ENCODE measurements at regions not wholly inside any gene's neighbourhood (a gene's known extent, or its start where the extent isn't known, plus 50 kb on each side); places are given as distances from the start of the nearest gene placed in this dataset.

DNA sequence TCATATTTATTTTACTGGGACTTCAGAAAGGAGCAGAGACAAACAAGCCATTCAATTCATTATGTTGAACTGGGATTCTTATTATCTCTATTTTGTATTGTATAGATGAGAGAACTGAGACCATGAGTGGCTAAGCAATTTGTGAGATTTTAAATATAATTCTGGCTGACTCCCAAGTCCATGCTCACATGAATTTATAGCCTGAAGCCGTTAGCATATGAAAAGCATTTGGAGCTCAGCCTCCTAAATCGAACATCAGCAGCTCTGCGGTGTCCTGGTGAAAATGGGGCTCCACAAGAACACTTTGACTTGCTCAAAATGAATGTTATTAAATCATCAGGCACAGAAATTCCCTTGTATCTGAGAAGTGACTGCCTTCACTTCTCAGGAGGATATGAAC lies 96.8 kb upstream of the DPT start (continued):
- TF ChIP-seq, protein P1, sequence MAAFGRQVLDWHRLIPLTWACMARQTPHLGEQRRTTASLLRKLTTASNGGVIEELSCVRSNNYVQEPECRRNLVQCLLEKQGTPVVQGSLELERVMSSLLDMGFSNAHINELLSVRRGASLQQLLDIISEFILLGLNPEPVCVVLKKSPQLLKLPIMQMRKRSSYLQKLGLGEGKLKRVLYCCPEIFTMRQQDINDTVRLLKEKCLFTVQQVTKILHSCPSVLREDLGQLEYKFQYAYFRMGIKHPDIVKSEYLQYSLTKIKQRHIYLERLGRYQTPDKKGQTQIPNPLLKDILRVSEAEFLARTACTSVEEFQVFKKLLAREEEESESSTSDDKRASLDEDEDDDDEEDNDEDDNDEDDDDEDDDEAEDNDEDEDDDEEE (CRISPR knock-in tag; IDR thresholded peaks at IDR 0.05) = no peak

DNA sequence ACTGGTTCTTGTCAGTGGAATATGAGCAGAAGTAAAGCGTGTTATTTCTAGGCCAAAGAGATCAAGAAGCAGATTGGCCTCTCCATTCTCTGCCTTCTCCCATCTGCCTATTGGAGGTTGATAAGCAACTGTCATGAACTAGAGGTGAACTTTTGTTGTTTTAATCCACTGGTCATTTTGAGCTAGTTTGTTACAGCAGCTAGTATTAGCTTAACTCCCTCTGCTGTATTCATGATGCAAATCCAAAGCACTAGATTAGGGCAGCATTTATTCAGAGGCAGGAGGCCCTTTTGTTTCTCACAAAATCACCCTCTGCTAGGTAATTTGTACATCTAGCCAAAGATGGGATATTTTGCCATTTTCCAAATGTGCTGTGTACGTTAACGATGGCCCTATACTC lies 97.3 kb upstream of the DPT start:
- 100% methylated on average over 3 of the region's 3 CpGs for WGBS (ENCODE audit: low lambda C conversion rate)
- no peak for DNase-seq (ENCODE audit: low spot score)
- ChIA-PET CTCF (ENCODE audit: low intra/inter-chr PET ratio, low total read pairs) (no interaction called here), POLR2A (no interaction called here)
- H4K20me1 ChIP-seq (ENCODE audit: insufficient read depth, low read length) = no peaks in the 10 kb centered on the region
- TF ChIP-seq, protein P2, sequence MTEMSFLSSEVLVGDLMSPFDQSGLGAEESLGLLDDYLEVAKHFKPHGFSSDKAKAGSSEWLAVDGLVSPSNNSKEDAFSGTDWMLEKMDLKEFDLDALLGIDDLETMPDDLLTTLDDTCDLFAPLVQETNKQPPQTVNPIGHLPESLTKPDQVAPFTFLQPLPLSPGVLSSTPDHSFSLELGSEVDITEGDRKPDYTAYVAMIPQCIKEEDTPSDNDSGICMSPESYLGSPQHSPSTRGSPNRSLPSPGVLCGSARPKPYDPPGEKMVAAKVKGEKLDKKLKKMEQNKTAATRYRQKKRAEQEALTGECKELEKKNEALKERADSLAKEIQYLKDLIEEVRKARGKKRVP (CRISPR knock-in tag; IDR thresholded peaks at IDR 0.05) = no peak
- no peak for TF ChIP-seq CBX1 (IDR thresholded peaks at IDR 0.05; ENCODE audit: low read depth)
- peak; percentile 91 for TF ChIP-seq ZNF12 (CRISPR knock-in tag; IDR thresholded peaks at IDR 0.05)
- no peak for TF ChIP-seq ZFP91 (CRISPR knock-in tag; IDR thresholded peaks at IDR 0.05; ENCODE audit: borderline replicate concordance)
- TF ChIP-seq SIX4 (CRISPR knock-in tag; IDR thresholded peaks at IDR 0.05) = no peak
- no peak overlapping the region for H3K9ac ChIP-seq (ENCODE audit: insufficient read depth, low read depth, low read length)
- no peak overlapping the region for H3K27ac ChIP-seq (ENCODE audit: extremely low read length, insufficient read depth, low read length)
- H3K4me3 ChIP-seq (replicated peaks in 1 of 3; ENCODE audit: insufficient read depth in 1 of 3, low read depth in 2 of 3, low read length in 3 of 3) = no peak overlapping the region
- intact Hi-C loops (cut with micrococcal nuclease; ENCODE audit: unreplicated experiment) (no loop called here), in situ Hi-C loops (cut with HindIII; ENCODE audit: extremely low pct_ligation_motif_present, low pct_unique_long_range_greater_than_20kb) (no loop called here)
- H3K4me1 ChIP-seq (ENCODE audit: insufficient read depth, low read length) = peaks cover 19% of the 10 kb centered on the region
- no peaks in the 10 kb centered on the region for H3K9me3 ChIP-seq (ENCODE audit: low read length)
- H3K4me2 ChIP-seq (ENCODE audit: low read depth, low read length) = no peak overlapping the region
- no TSS peak for BruUV-seq (replicated peaks)
- FAIRE-seq = no peak
- no peaks in the 10 kb centered on the region for H3K36me3 ChIP-seq (replicated peaks in 1 of 2; ENCODE audit: control insufficient read depth in 1 of 2, insufficient read depth in 2 of 2, low read length in 2 of 2)
- H3K79me2 ChIP-seq (ENCODE audit: insufficient read depth, low read length) = no peaks in the 10 kb centered on the region
- H3K27me3 ChIP-seq (ENCODE audit: control insufficient read depth in 1 of 2, insufficient read depth in 2 of 2, low read length in 2 of 2) = no peaks in the 10 kb centered on the region
- no peak for ATAC-seq
- no peak overlapping the region for H2AFZ ChIP-seq (ENCODE audit: low read length)
